ENCODE measurements at regions not wholly inside any gene's neighbourhood (a gene's known extent, or its start where the extent isn't known, plus 50 kb on each side); places are given as distances from the start of the nearest gene placed in this dataset.
"Not testable (repeated sequence)": the region's sequence is repeated elsewhere in the genome, so short reads cannot be mapped to it uniquely, and the experiment has no call there.

- DNase-seq, result no peak
These were observed 227.6 kb upstream of the WSB1 start for GRCh38 chr17:27066315-27066714.

DNA sequence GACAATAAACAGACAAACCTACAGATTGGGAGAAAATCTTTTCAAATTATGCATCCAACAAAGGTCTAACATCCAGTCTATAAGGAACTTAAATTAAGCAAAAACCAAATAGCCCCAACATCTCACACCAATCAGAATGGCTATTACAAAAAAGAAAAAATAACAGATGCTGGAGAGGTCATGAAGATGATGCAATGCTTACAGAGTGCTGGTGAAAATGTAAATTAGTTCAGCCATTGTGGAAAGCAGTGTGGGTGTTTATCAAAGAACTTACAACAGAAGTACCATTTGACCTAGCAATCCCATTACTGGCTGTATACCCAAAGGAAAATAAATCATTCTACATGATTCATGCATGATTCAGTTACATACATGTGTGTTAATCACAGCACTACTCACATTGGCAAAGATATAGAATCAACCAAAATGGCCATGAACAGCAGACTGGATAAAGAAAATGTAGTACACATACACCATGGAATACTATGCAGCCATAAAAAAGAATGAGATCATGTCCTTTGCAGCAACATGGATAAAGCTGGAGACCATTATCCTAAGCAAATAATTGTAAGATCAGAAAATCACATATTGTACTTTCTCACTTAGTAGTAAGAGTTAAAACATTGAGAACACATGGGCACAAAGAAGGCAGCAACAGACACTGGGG is 223.9 kb upstream of the WSB1 start:
- no peak for DNase-seq

GRCh38 chr17:27070836-27071235 is 223.1 kb upstream of the WSB1 start:
- DNase-seq, result no peak

DNA sequence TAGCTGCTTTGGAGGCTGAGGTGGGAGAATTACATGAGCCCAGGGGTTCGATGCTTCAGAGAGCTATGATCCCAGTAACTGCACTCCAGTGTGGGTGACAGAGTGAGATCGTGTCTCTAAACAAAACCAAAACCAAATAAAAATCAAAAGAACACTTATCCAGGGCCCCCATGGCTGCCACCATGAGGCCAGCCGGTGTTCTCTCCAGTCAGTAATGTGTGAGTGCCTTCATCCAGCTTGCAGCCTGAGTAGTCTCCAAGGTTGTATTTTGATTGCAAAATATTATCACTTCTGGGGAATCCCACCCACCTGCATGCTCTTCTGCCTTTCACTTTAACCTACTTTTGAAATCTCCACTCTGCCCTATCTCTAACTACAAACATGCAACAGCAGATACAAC is 221.0 kb upstream of the WSB1 start:
- DNase-seq, result no peak

DNA sequence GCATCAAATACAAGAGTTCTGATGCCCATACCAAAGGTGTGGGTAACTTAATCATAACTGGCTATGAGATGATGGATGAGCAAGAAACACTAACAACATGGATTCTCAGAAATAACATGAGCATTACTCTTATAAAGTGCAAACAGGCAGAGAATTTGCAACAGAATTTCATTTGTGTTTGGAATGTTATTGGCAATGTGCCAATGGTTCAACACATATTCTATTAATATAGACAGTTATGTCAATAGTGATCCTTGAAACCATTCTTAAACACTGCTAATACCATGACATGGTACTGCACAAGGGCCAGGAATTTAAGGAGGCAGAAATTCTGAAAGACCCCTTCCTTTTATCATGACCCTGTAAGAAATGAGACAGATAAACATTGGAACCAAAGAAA is 217.1 kb upstream of the WSB1 start:
- DNase-seq, result no peak

DNA sequence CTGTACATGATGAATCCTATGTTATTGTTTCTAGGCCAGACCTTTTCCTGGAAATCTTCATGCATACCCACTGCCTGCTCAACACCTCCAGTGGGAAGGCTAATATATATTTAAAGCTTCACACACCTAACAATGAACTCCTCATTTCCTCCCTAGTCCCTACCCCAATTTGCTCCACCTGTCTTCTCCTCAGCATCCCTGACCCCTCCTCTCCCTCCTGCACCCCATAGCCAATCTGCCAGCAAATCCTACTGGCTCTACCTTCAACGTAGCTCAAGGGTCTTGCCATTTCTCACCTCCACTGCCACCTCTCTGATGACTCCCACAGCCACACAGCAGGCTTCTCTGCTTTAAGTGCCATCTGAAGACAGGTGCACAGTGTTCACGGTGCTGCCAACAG is 215.6 kb upstream of the WSB1 start:
- DNase-seq, result no peak

DNA sequence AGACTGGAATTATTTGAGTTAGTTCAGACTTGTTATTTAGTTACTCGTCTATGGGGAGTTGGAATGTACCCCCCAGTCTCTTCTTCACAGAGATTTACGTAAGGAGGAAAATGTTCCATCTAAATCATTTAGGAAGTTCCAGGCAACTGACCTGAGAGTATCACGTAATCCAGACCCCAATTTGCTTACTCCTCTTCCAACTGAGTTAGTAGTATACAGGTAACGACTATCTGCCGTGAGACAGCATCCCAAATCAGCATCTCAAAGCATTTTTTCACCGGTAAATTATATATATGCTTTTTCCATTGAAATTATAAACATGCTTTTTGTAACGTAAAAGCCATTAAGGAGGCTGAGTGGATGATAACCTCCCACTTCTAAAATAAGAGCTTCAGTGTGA is 214.3 kb upstream of the WSB1 start:
- DNase-seq, result no peak

GRCh38 chr17:27081002-27081638 is 212.8 kb upstream of the WSB1 start:
- DNase-seq, result no peak

- no peak for DNase-seq
These were observed 211.7 kb upstream of the WSB1 start for GRCh38 chr17:27082023-27082774.

- no peak for DNase-seq
These were observed 211.1 kb upstream of the WSB1 start for GRCh38 chr17:27082775-27083154.

- DNase-seq, result no peak
These were observed 210.3 kb upstream of the WSB1 start for GRCh38 chr17:27083408-27084185.

DNA sequence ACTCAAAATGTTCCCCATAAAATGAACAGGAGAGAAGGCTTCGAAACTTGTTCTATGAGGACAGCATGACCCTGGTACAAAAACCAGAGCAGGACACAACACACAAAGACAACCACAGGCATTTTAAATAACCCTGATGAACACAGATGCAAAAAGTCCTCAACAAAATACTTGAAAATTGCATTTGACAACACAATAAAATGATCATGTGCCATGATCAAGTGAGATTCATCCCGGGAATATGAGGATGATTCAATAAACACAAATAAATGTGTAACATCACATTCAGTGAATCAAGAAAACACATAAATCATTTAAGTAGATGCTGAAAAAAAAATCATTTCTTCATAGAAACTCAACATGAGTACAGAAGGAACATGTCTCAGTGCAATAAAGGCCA is 208.4 kb upstream of the WSB1 start:
- DNase-seq, result no peak

GRCh38 chr17:27086526-27086925 is 207.4 kb upstream of the WSB1 start:
- no peak for DNase-seq

GRCh38 chr17:27087935-27088766 is 205.8 kb upstream of the WSB1 start:
- no peak for DNase-seq

DNA sequence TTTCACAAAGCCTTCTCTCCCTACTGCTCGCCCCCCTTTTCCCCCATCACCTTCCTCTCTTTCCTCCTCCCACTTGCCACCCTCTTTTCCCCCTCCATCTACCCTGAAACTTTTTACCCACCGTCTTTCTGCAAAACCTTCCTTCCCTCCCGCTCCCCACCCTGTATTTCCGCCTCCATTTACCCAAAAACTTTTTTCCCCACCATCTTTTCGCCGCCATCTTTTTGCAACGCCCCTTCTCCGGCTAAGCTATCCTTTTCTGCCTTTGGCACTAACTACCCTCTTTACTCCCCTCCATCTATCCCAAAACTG is 205.2 kb upstream of the WSB1 start:
- DNase-seq, result no peak

GRCh38 chr17:27089079-27089928 is 204.6 kb upstream of the WSB1 start:
- not testable (repeated sequence) for DNase-seq

DNA sequence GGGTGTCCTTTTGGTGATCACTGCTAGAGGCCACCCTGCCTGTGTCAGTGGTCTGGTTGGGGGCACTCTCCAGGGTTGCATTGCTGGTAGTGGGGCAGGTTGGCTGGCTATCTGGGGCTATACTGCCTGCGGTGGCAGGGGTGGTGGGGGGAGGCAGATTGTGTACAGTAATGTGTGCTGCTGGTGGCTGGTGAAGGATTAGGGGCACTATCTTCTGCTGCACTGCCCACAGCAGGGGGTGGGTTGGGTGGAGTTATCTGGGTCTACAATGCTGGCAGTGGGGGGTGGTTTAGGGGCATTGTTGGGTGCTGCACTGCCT is 204.0 kb upstream of the WSB1 start:
- no peak for DNase-seq

DNA sequence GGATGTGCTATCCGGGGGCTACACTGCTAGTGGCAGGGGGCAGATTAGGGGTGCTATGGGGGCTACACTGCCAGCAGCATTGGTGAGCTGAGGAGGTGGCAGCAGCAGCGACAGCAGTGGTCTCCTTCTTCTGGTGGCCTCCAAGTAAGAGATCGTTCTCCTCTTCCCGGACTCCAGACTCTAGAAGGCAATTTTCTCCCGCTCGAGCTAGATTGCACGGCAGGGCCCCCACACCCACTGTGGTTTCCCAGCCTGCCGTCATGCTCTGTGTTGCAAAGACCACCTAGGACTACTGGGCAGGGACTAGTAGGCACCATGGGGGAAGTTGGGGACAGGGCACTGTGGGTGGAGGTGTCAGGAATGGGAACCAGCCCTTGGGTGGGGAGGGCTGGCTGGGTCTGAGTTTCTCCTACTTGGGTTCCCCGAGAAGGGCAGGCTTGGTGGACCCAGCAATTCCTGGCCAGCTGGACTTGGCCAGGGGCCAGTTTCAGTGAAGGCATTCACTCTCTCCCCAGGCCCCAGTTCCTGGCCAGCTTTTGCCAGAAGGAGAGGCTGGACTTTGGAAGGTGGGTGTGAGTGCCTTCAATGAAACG is 203.4 kb upstream of the WSB1 start:
- not testable (repeated sequence) for DNase-seq

DNA sequence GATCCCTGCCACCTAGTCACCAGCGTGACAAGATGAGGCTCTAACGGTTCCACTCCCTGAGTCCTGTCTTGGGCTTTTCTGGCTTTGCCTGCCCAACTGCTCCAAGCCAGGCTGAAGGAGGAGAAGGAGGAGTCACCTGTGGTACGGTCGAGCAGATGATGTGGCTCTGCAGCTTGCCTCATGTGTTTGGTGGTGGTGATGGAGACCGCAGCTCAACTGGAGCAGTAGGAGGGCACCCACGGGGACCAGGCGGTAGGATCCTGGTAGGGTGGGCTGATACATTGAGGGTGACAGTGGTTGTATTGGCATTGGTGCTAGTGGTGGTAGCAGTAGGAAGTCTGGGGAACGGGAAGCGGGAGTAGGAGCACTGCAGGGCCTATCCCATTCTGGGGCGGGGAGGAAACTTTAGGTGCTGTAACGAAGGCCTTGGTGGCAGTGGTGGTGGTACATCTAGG is 202.8 kb upstream of the WSB1 start:
- no peak for DNase-seq

- DNase-seq, result not testable (repeated sequence)
These were observed 199.7 kb upstream of the WSB1 start for GRCh38 chr17:27094179-27094578.

GRCh38 chr17:27095821-27096220 is 198.1 kb upstream of the WSB1 start:
- not testable (repeated sequence) for DNase-seq
